HepG2 (cell line): ENCODE measurements at regions not wholly inside any gene's neighbourhood (a gene's known extent, or its start where the extent isn't known, plus 50 kb on each side); places are given as distances from the start of the nearest gene placed in this dataset.

Experiments
- ATAC-seq: fragments of 200-7000 bp; cut with Tn5 transposase; 3 replicates; pipeline ENCODE4 v1.9.1; 2020; ENCODE audit warnings: mild to moderate bottlenecking, moderate library complexity
- BruUV-seq: library from RNA; stranded (reverse); fragments of 400-500 nt; replicated peaks from 2 replicates; lab custom pipeline; 2021; lab: Mats Ljungman, UMichigan
- CTCF ChIA-PET: fragments of 300-600 bp; formaldehyde crosslinking; extraction: SDS; loops from one replicate; lab custom pipeline; 2021; ENCODE audit warnings: low total read pairs, inconsistent platforms, low intra/inter-chr PET ratio; lab: Yijun Ruan, JAX
- POLR2A ChIA-PET: fragments of 350-600 bp; sonication (Branson Sonifier 250); formaldehyde crosslinking; loops from one replicate; lab custom pipeline; 2020; ENCODE audit warnings: antibody characterized with exemption, inconsistent platforms; lab: Yijun Ruan, JAX
- DNase-seq: peaks from one replicate; pipeline ENCODE4 v3.0.0-alpha.2; 2015; ENCODE audit warnings: low spot score
- FAIRE-seq: peaks from 3 replicates; lab custom pipeline; 2011; peaks lifted over from hg19 to GRCh38; lab: Jason Lieb, UNC
- H2AFZ ChIP-seq: one replicate; pipeline ENCODE4 v1.6.1; 2011; ENCODE audit warnings: low read length, inconsistent platforms
- H3K27ac ChIP-seq: fragments of 300-600 bp; 3 replicates; pipeline ENCODE4 v1.8.0; 2011; ENCODE audit warnings: mixed run types, mild to moderate bottlenecking, mixed read lengths, low read length, inconsistent platforms; ENCODE audit not compliant: insufficient read depth; ENCODE audit errors: extremely low read length
- H3K27me3 ChIP-seq, 2 experiments: fragments of 200-600 bp in 1 of 2; 2 replicates in 1 of 2; 3 replicates in 1 of 2; pipeline versions ENCODE4 v1.6.0 to v1.8.0; 2011; ENCODE audit warnings: low read length in 2 of 2, mild to moderate bottlenecking in 2 of 2, moderate library complexity in 2 of 2, inconsistent platforms in 1 of 2; ENCODE audit not compliant: insufficient read depth in 2 of 2, control insufficient read depth in 1 of 2
- H3K36me3 ChIP-seq, 2 experiments: fragments of 200-600 bp in 1 of 2; replicated peaks in 1 of 2; 2 replicates in 1 of 2; 3 replicates in 1 of 2; pipeline versions ENCODE4 v1.5.1 to v1.8.0; 2011; ENCODE audit warnings: low read length in 2 of 2, inconsistent platforms in 1 of 2; ENCODE audit not compliant: insufficient read depth in 2 of 2, control insufficient read depth in 1 of 2
- H3K4me1 ChIP-seq: 2 replicates; pipeline ENCODE4 v1.5.1; 2012; ENCODE audit warnings: low read length, inconsistent platforms; ENCODE audit not compliant: insufficient read depth
- H3K4me2 ChIP-seq: 2 replicates; pipeline ENCODE4 v1.6.0; 2011; ENCODE audit warnings: low read depth, low read length, inconsistent platforms
- H3K4me3 ChIP-seq, 3 experiments: fragments of 200-600 bp in 1 of 3; sonication (generic), shearing (Covaris generic) in 1 of 3; replicated peaks in 1 of 3; 2 replicates each; pipeline ENCODE4 v1.5.1; 2011 to 2016; ENCODE audit warnings: low read length in 3 of 3, inconsistent platforms in 2 of 3, low read depth in 2 of 3, mild to moderate bottlenecking in 2 of 3, control low read depth in 1 of 3, mixed read lengths in 1 of 3; ENCODE audit not compliant: insufficient read depth in 1 of 3
- H3K79me2 ChIP-seq: one replicate; pipeline ENCODE4 v1.6.1; 2011; ENCODE audit warnings: low read length, inconsistent platforms; ENCODE audit not compliant: insufficient read depth
- H3K9ac ChIP-seq: 2 replicates; pipeline ENCODE4 v1.6.0; 2011; ENCODE audit warnings: mild to moderate bottlenecking, low read depth, low read length, inconsistent platforms; ENCODE audit not compliant: insufficient read depth
- H3K9me3 ChIP-seq: 2 replicates; pipeline ENCODE4 v1.5.1; 2012; ENCODE audit warnings: mild to moderate bottlenecking, low read length
- H4K20me1 ChIP-seq: 2 replicates; pipeline ENCODE4 v1.6.0; 2011; ENCODE audit warnings: inconsistent platforms, mild to moderate bottlenecking, low read length, moderate library complexity; ENCODE audit not compliant: insufficient read depth
- ASH2L ChIP-seq: fragments of 300-600, 200-600 bp; sonication (generic); IDR thresholded peaks from 2 replicates; pipeline ENCODE4 v1.7.0; 2017; ENCODE audit warnings: low read depth, mild to moderate bottlenecking, moderate library complexity, mixed read lengths, low read length; ENCODE audit not compliant: insufficient read length
- ATF4 ChIP-seq, 2 experiments: fragments of 450-650 bp in 1 of 2; sonication (generic) in 1 of 2; formaldehyde crosslinking; IDR thresholded peaks; 2 replicates each; pipeline versions ENCODE4 v1.5.0 to v1.8.0; 2020 to 2022; ENCODE audit warnings: mild to moderate bottlenecking in 1 of 2, missing genetic modification reagents in 1 of 2
- CBX1 ChIP-seq: IDR thresholded peaks from one replicate; pipeline ENCODE4 v1.6.1; 2016; ENCODE audit warnings: antibody characterized with exemption, low read depth
- FOXA3 ChIP-seq: IDR thresholded peaks from 2 replicates; pipeline ENCODE4 v1.6.1; 2016; ENCODE audit warnings: missing genetic modification reagents, missing compliant biosample characterization
- GATAD2A ChIP-seq: IDR thresholded peaks from 2 replicates; pipeline ENCODE4 v1.6.1; 2016
- KDM5B ChIP-seq: sonication (generic); formaldehyde crosslinking; IDR thresholded peaks from 2 replicates; pipeline ENCODE4 v1.4.0; 2020; ENCODE audit warnings: missing genetic modification reagents, mild to moderate bottlenecking, borderline replicate concordance
- KLF12 ChIP-seq: sonication (generic); formaldehyde crosslinking; IDR thresholded peaks from 2 replicates; pipeline ENCODE4 v1.4.0; 2020; ENCODE audit warnings: missing genetic modification reagents, borderline replicate concordance
- MXI1 ChIP-seq: IDR thresholded peaks from 3 replicates; pipeline ENCODE4 v1.6.1; 2012; ENCODE audit warnings: low read depth, low read length, inconsistent platforms, borderline replicate concordance
- PBX2 ChIP-seq: IDR thresholded peaks from 2 replicates; pipeline ENCODE4 v1.6.1; 2016; ENCODE audit warnings: control low read depth
- SSRP1 ChIP-seq: IDR thresholded peaks from 2 replicates; pipeline ENCODE4 v1.6.1; 2016; ENCODE audit warnings: control low read depth
- ZNF512 ChIP-seq: sonication (generic); formaldehyde crosslinking; IDR thresholded peaks from 2 replicates; pipeline ENCODE4 v1.4.0; 2020; ENCODE audit warnings: mild to moderate bottlenecking, missing genetic modification reagents
- ZSCAN20 ChIP-seq: sonication (generic); formaldehyde crosslinking; IDR thresholded peaks from 2 replicates; pipeline ENCODE4 v1.4.0; 2020; ENCODE audit warnings: missing genetic modification reagents, mild to moderate bottlenecking, borderline replicate concordance
- ZSCAN5A ChIP-seq: sonication (generic); formaldehyde crosslinking; IDR thresholded peaks from 2 replicates; pipeline ENCODE4 v1.8.0; 2022; ENCODE audit warnings: mild to moderate bottlenecking, missing genetic modification reagents, borderline replicate concordance
- WGBS: methylation state at CpG from one replicate; pipeline ENCODE4 v1.1.6; 2017; ENCODE audit warnings: low lambda C conversion rate; 5-methylcytosine and 5-hydroxymethylcytosine counted together
- in situ Hi-C: cut with HindIII; loops from 2 replicates; pipeline ENCODE4 v1.10.0; 2017; ENCODE audit warnings: low pct_unique_long_range_greater_than_20kb; ENCODE audit not compliant: extremely low pct_ligation_motif_present
- intact Hi-C: fragments of 100-400 bp; cut with micrococcal nuclease; formaldehyde crosslinking; loops from one replicate; pipeline ENCODE4 v1.10.0; 2022; ENCODE audit not compliant: unreplicated experiment

GRCh38 chr9:85268131-85268530, 473.6 kb downstream of the AGTPBP1 start:
- no peak for DNase-seq
- CTCF ChIA-PET, result no interaction called here
- Histone ChIP-seq H3K4me3 (no peak overlapping the region), H3K4me1 (no peaks in the 10 kb centered on the region), H3K4me2 (no peak overlapping the region), H3K9me3 (no peaks in the 10 kb centered on the region), H3K27me3 (no peaks in the 10 kb centered on the region), H2AFZ (no peak overlapping the region), H3K27ac (no peak overlapping the region), H4K20me1 (no peaks in the 10 kb centered on the region), H3K9ac (no peak overlapping the region), H3K36me3 (no peaks in the 10 kb centered on the region), H3K79me2 (no peaks in the 10 kb centered on the region)
- no TSS peak for BruUV-seq
- 0% methylated on average over 1 of the region's 1 CpG for WGBS
- in situ Hi-C loops, result loop anchor here (25.0 kb wide), 2 partner anchors 581 to 881 kb away; no protein-coding TSS in a partner anchor
- TF ChIP-seq ATF4 (CRISPR knock-in tag; IDR thresholded peaks at IDR 0.05), result no peak
- ATAC-seq, result no peak
- intact Hi-C loops, result no loop called here
- POLR2A ChIA-PET, result no interaction called here
- FAIRE-seq, result no peak

GRCh38 chr9:85264695-85265094, 477.1 kb downstream of the AGTPBP1 start:
- no peak overlapping the region for H3K9ac ChIP-seq
- H3K27me3 ChIP-seq, result no peaks in the 10 kb centered on the region
- H3K27ac ChIP-seq, result no peak overlapping the region
- FAIRE-seq (no peak), DNase-seq (no peak), ATAC-seq (no peak)
- BruUV-seq, result no TSS peak
- intact Hi-C loops (no loop called here), in situ Hi-C loops (loop anchor here (25.0 kb wide), 2 partner anchors 577 to 877 kb away; no protein-coding TSS in a partner anchor)
- H3K4me3 ChIP-seq, result no peak overlapping the region
- H3K79me2 ChIP-seq, result no peaks in the 10 kb centered on the region
- CTCF ChIA-PET, result no interaction called here
- no peak overlapping the region for H3K4me2 ChIP-seq
- no peaks in the 10 kb centered on the region for H3K9me3 ChIP-seq
- H2AFZ ChIP-seq, result no peak overlapping the region
- POLR2A ChIA-PET, result no interaction called here
- H3K36me3 ChIP-seq, result no peaks in the 10 kb centered on the region
- no peaks in the 10 kb centered on the region for H3K4me1 ChIP-seq
- H4K20me1 ChIP-seq, result no peaks in the 10 kb centered on the region
- TF ChIP-seq ZSCAN20 (CRISPR knock-in tag), result no peak
- no peak for TF ChIP-seq ASH2L
- no peak for TF ChIP-seq KDM5B
- no peak for TF ChIP-seq GATAD2A (CRISPR knock-in tag)
- TF ChIP-seq ZSCAN5A (CRISPR knock-in tag), result no peak
- no peak for TF ChIP-seq SSRP1 (CRISPR knock-in tag)
- no peak for TF ChIP-seq CBX1
- TF ChIP-seq PBX2 (CRISPR knock-in tag), result no peak
- no peak for TF ChIP-seq MXI1
- TF ChIP-seq ZNF512, result no peak
- no peak for TF ChIP-seq KLF12 (CRISPR knock-in tag)
- no peak for TF ChIP-seq FOXA3 (CRISPR knock-in tag)
